Sigmoid colon (tissue), 6 donors: ENCODE measurements at regions not wholly inside any gene's neighbourhood (a gene's known extent, or its start where the extent isn't known, plus 50 kb on each side); places are given as distances from the start of the nearest gene placed in this dataset.

Experiments used
- DNase-seq: peaks from one replicate; pipeline ENCODE4 v3.0.0-alpha.2; 2019
- H3K27ac ChIP-seq, 4 donors: fragments of 200-600 bp; sonication (generic); one replicate each; pipeline ENCODE4 v1.5.1; 2016 to 2019; ENCODE audit warnings: mild to moderate bottlenecking in 1 of 4
- H3K27me3 ChIP-seq, 3 donors: fragments of 200-600 bp; sonication (generic); one replicate each; pipeline ENCODE4 v1.5.1; 2019; ENCODE audit warnings: mild to moderate bottlenecking in 1 of 3
- H3K36me3 ChIP-seq, 4 donors: fragments of 200-600 bp; sonication (generic); one replicate each; pipeline ENCODE4 v1.5.1; 2016 to 2019
- H3K4me1 ChIP-seq, 4 donors: fragments of 200-600 bp; sonication (generic); one replicate each; pipeline ENCODE4 v1.5.1; 2017 to 2019
- H3K4me3 ChIP-seq, 4 donors: fragments of 200-600 bp; sonication (generic); one replicate each; pipeline ENCODE4 v1.5.1; 2017 to 2019; ENCODE audit warnings: mild to moderate bottlenecking in 2 of 4, moderate library complexity in 1 of 4
- H3K9me3 ChIP-seq, 4 donors: fragments of 200-600 bp in 3 of 4; sonication (generic) in 3 of 4; one replicate each; pipeline versions ENCODE4 v1.5.1 to v1.6.1; 2013 to 2019
- CTCF ChIP-seq, 4 experiments: fragments of 450-650 bp in 3 of 4; fragments of 200-600 bp in 1 of 4; IDR thresholded peaks; one replicate each; pipeline ENCODE4 v1.5.1; 2016 to 2019; ENCODE audit warnings: antibody characterized with exemption in 4 of 4, mild to moderate bottlenecking in 3 of 4, moderate library complexity in 2 of 4
- EP300 ChIP-seq, 4 donors: sonication (generic); formaldehyde crosslinking; IDR thresholded peaks; one replicate each; pipeline ENCODE4 v1.6.1; 2017; ENCODE audit warnings: antibody characterized with exemption in 4 of 4
- POLR2A ChIP-seq, 2 donors: fragments of 450-650 bp; IDR thresholded peaks; one replicate each; pipeline ENCODE4 v1.6.1; 2016; ENCODE audit warnings: antibody characterized with exemption in 2 of 2, mild to moderate bottlenecking in 2 of 2, moderate library complexity in 2 of 2
- POLR2AphosphoS5 ChIP-seq, 4 donors: sonication (generic); formaldehyde crosslinking; IDR thresholded peaks; one replicate each; pipeline ENCODE4 v1.6.1; 2017; ENCODE audit warnings: antibody characterized with exemption in 4 of 4
- WGBS, 2 donors: extraction: QIAGEN DNeasy Blood & Tissue Kit; methylation state at CpG; one replicate each; pipeline ENCODE4 v1.1.7; 2013; 5-methylcytosine and 5-hydroxymethylcytosine counted together
- intact Hi-C: fragments of 100-400 bp; cut with DNase I; formaldehyde crosslinking; loops from one replicate; pipeline ENCODE4 v1.15.1; 2023
- donor health status: healthy with polysubstance abuse.
- donor health status: healthy.

- H3K27ac ChIP-seq = no peak overlapping the region
- H3K27me3 ChIP-seq = no peaks in the 10 kb centered on the region
- H3K36me3 ChIP-seq = no peaks in the 10 kb centered on the region
- TF ChIP-seq POLR2AphosphoS5 (IDR thresholded peaks at IDR 0.05) = no peak
- 30 to 62% methylated on average over 4 of the region's 4 CpGs for WGBS, 2 donors
- intact Hi-C loops = no loop called here
- no peaks in the 10 kb centered on the region for H3K9me3 ChIP-seq
- no peak overlapping the region for H3K4me3 ChIP-seq
- H3K4me1 ChIP-seq = peaks cover 0 to 32% (median 22%) of the 10 kb centered on the region in 4 donors
- DNase-seq = no peak
Observed at GRCh38 chr2:176747928-176748327, 464.7 kb upstream of the HNRNPA3 start.

- no peak overlapping the region for H3K4me3 ChIP-seq
- no peaks in the 10 kb centered on the region for H3K36me3 ChIP-seq
- no peak for DNase-seq
- TF ChIP-seq POLR2AphosphoS5 (IDR thresholded peaks at IDR 0.05) (no peak), CTCF (IDR thresholded peaks at IDR 0.05) (no peak), POLR2A (IDR thresholded peaks at IDR 0.05) (no peak), EP300 (IDR thresholded peaks at IDR 0.05) (no peak)
- H3K27ac ChIP-seq = no peak overlapping the region
- intact Hi-C loops = no loop called here
- no peaks in the 10 kb centered on the region for H3K9me3 ChIP-seq
- H3K27me3 ChIP-seq = no peaks in the 10 kb centered on the region
- peaks cover 0 to 29% (median 23%) of the 10 kb centered on the region in 4 donors for H3K4me1 ChIP-seq
- 18 to 56% methylated on average over 2 of the region's 2 CpGs for WGBS, 2 donors
Observed at GRCh38 chr2:176748662-176749061, 463.9 kb upstream of the HNRNPA3 start.

- WGBS, 2 donors = 77 to 78% methylated on average over 6 of the region's 6 CpGs
- Histone ChIP-seq H3K9me3 (no peaks in the 10 kb centered on the region), H3K36me3 (no peaks in the 10 kb centered on the region), H3K4me1 (peaks cover 0 to 21% (median 19%) of the 10 kb centered on the region in 4 donors), H3K27me3 (no peaks in the 10 kb centered on the region), H3K4me3 (no peak overlapping the region), H3K27ac (no peak overlapping the region)
- intact Hi-C loops = no loop called here
- DNase-seq = no peak
- TF ChIP-seq EP300 (IDR thresholded peaks at IDR 0.05) (no peak), POLR2A (IDR thresholded peaks at IDR 0.05) (no peak), POLR2AphosphoS5 (IDR thresholded peaks at IDR 0.05) (no peak), CTCF (IDR thresholded peaks at IDR 0.05) (no peak)
Observed at GRCh38 chr2:176751314-176752227, 461.0 kb upstream of the HNRNPA3 start.

- WGBS, 2 donors = 98 to 100% methylated on average over 1 of the region's 1 CpG
- DNase-seq = no peak
- Histone ChIP-seq H3K4me3 (no peak overlapping the region), H3K9me3 (no peaks in the 10 kb centered on the region), H3K27ac (no peak overlapping the region), H3K36me3 (no peaks in the 10 kb centered on the region), H3K4me1 (peaks cover 0 to 21% (median 16%) of the 10 kb centered on the region in 4 donors), H3K27me3 (no peaks in the 10 kb centered on the region)
- TF ChIP-seq CTCF (IDR thresholded peaks at IDR 0.05) (no peak), EP300 (IDR thresholded peaks at IDR 0.05) (no peak), POLR2AphosphoS5 (IDR thresholded peaks at IDR 0.05) (no peak), POLR2A (IDR thresholded peaks at IDR 0.05) (no peak)
- intact Hi-C loops = no loop called here
Observed at GRCh38 chr2:176752295-176752694, 460.3 kb upstream of the HNRNPA3 start.

GRCh38 chr2:176753205-176753604 lies 459.4 kb upstream of the HNRNPA3 start:
- H3K27ac ChIP-seq = no peak overlapping the region
- WGBS, 2 donors = 92 to 93% methylated on average over 3 of the region's 3 CpGs
- H3K4me3 ChIP-seq = no peak overlapping the region

More at GRCh38 chr2:176753205-176753604, 459.4 kb upstream of the HNRNPA3 start:
- no peaks in the 10 kb centered on the region for H3K36me3 ChIP-seq
- intact Hi-C loops = no loop called here
- peaks cover 0 to 14% (median 9%) of the 10 kb centered on the region in 4 donors for H3K4me1 ChIP-seq
- no peak for DNase-seq
- TF ChIP-seq EP300 (IDR thresholded peaks at IDR 0.05) = no peak
- no peak for TF ChIP-seq POLR2AphosphoS5 (IDR thresholded peaks at IDR 0.05)
- no peak for TF ChIP-seq CTCF (IDR thresholded peaks at IDR 0.05)
- no peak for TF ChIP-seq POLR2A (IDR thresholded peaks at IDR 0.05)
- no peaks in the 10 kb centered on the region for H3K27me3 ChIP-seq
- H3K9me3 ChIP-seq = no peaks in the 10 kb centered on the region
